Colonic mucosa (tissue), 4 donors: ENCODE measurements at regions not wholly inside any gene's neighbourhood (a gene's known extent, or its start where the extent isn't known, plus 50 kb on each side); places are given as distances from the start of the nearest gene placed in this dataset.

Experiments
- DNase-seq: peaks from one replicate; pipeline ENCODE4 v3.0.0-alpha.2; 2020
- H3K27ac ChIP-seq: fragments of 200-600 bp; one replicate; pipeline ENCODE4 v1.8.0; 2021
- H3K27me3 ChIP-seq: fragments of 200-600 bp; one replicate; pipeline ENCODE4 v1.8.0; 2021
- H3K36me3 ChIP-seq: fragments of 200-600 bp; one replicate; pipeline ENCODE4 v1.8.0; 2021
- H3K4me1 ChIP-seq: fragments of 200-600 bp; one replicate; pipeline ENCODE4 v1.8.0; 2021; ENCODE audit warnings: mild to moderate bottlenecking
- H3K4me3 ChIP-seq: fragments of 200-600 bp; one replicate; pipeline ENCODE4 v1.8.0; 2021
- H3K9ac ChIP-seq, 2 donors: one replicate each; pipeline ENCODE4 v1.7.0; 2013; ENCODE audit warnings: control low read depth in 2 of 2, low read depth in 2 of 2, low read length in 2 of 2
- H3K9me3 ChIP-seq: fragments of 200-600 bp; one replicate; pipeline ENCODE4 v1.8.0; 2021
- CTCF ChIP-seq: fragments of 200-600 bp; IDR thresholded peaks from one replicate; pipeline ENCODE4 v1.8.0; 2022; ENCODE audit warnings: antibody characterized with exemption, mild to moderate bottlenecking
- intact Hi-C: fragments of 100-400 bp; cut with DNase I; formaldehyde crosslinking; loops from one replicate; pipeline ENCODE4 v1.14.1; 2022
- donor health status: healthy.
- donor health status: DM: no; HTN: no; CAD: no.
- donor health status: DM: no; HTN: no; CAD: no.

GRCh38 chr2:241924069-241924908 lies 54.8 kb downstream of the RTP5 start:
- Histone ChIP-seq H3K9ac (no peak overlapping the region), H3K4me1 (no peaks in the 10 kb centered on the region), H3K4me3 (no peak overlapping the region), H3K36me3 (no peaks in the 10 kb centered on the region), H3K27ac (no peak overlapping the region), H3K9me3 (no peaks in the 10 kb centered on the region), H3K27me3 (no peaks in the 10 kb centered on the region)
- intact Hi-C loops, result no loop called here
- no peak for DNase-seq
- TF ChIP-seq CTCF, result no peak

GRCh38 chr2:241924909-241925250 lies 55.4 kb downstream of the RTP5 start:
- intact Hi-C loops, result no loop called here
- H3K27ac ChIP-seq, result no peak overlapping the region
- H3K27me3 ChIP-seq, result no peaks in the 10 kb centered on the region
- no peaks in the 10 kb centered on the region for H3K4me1 ChIP-seq
- TF ChIP-seq CTCF, result no peak
- H3K4me3 ChIP-seq, result no peak overlapping the region
- no peak for DNase-seq
- H3K9ac ChIP-seq, result no peak overlapping the region
- H3K9me3 ChIP-seq, result no peaks in the 10 kb centered on the region
- no peaks in the 10 kb centered on the region for H3K36me3 ChIP-seq

- intact Hi-C loops, result no loop called here
- DNase-seq, result no peak
- H3K36me3 ChIP-seq, result no peaks in the 10 kb centered on the region
- TF ChIP-seq CTCF, result no peak
- no peaks in the 10 kb centered on the region for H3K9me3 ChIP-seq
- no peaks in the 10 kb centered on the region for H3K4me1 ChIP-seq
- H3K27ac ChIP-seq, result no peak overlapping the region
- H3K9ac ChIP-seq, result no peak overlapping the region
- H3K4me3 ChIP-seq, result no peak overlapping the region
- H3K27me3 ChIP-seq, result no peaks in the 10 kb centered on the region
Observed at GRCh38 chr2:241925277-241925676, 55.7 kb downstream of the RTP5 start.

GRCh38 chr2:241925821-241926441 lies 56.4 kb downstream of the RTP5 start:
- H3K9me3 ChIP-seq, result no peaks in the 10 kb centered on the region
- H3K27ac ChIP-seq, result no peak overlapping the region
- no peaks in the 10 kb centered on the region for H3K4me1 ChIP-seq
- no peaks in the 10 kb centered on the region for H3K36me3 ChIP-seq
- H3K27me3 ChIP-seq, result no peaks in the 10 kb centered on the region
- no peak overlapping the region for H3K9ac ChIP-seq
- TF ChIP-seq CTCF, result no peak
- intact Hi-C loops, result no loop called here
- DNase-seq, result no peak
- no peak overlapping the region for H3K4me3 ChIP-seq

GRCh38 chr2:241926541-241927311 lies 57.2 kb downstream of the RTP5 start:
- Histone ChIP-seq H3K27ac (no peak overlapping the region), H3K4me1 (no peaks in the 10 kb centered on the region), H3K9ac (no peak overlapping the region), H3K36me3 (no peaks in the 10 kb centered on the region), H3K27me3 (no peaks in the 10 kb centered on the region), H3K9me3 (no peaks in the 10 kb centered on the region), H3K4me3 (no peak overlapping the region)
- no peak for DNase-seq
- intact Hi-C loops, result no loop called here
- TF ChIP-seq CTCF, result no peak
